Kidney epithelial cell (primary cell): ENCODE measurements at regions not wholly inside any gene's neighbourhood (a gene's known extent, or its start where the extent isn't known, plus 50 kb on each side); places are given as distances from the start of the nearest gene placed in this dataset.

Source experiments
- DNase-seq: peaks from one replicate; pipeline ENCODE4 v3.0.0-alpha.2; 2010; ENCODE audit warnings: low read depth
- H3K27me3 ChIP-seq: 2 replicates; pipeline ENCODE4 v1.6.0; 2011; ENCODE audit warnings: low read length; ENCODE audit not compliant: control insufficient read depth, insufficient read depth
- H3K36me3 ChIP-seq: 2 replicates; pipeline ENCODE4 v1.5.1; 2011; ENCODE audit warnings: low read length; ENCODE audit not compliant: control insufficient read depth, insufficient read depth
- H3K4me3 ChIP-seq: 2 replicates; pipeline ENCODE4 v1.5.1; 2011; ENCODE audit warnings: low read depth, mild to moderate bottlenecking, control low read depth, low read length
- TF ChIP-seq, protein P1 (sequence below): IDR thresholded peaks from 2 replicates; pipeline ENCODE4 v1.5.1; 2011; ENCODE audit warnings: mild to moderate bottlenecking, moderate library complexity, low read length, control low read depth, inconsistent platforms; ENCODE audit not compliant: insufficient read depth, poor library complexity, severe bottlenecking

DNA sequence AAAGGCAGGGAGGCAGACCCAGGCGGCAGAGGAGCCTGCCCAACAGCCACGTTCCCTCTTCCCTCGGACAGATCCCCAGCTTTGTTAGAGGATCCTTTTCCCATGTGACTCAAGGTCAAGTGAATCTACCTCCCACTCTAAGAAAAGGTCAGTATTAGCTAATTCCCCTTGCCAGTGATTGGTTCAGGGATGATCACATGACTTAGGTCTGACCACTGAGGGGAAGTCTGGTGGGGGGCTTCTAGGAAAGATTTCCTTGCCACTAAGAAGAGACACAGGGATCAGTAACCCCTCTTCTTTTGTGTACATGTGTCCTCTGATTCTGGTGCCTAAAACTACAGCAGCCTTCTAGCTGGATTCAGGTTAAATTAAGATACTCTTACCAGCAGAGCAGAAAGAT, 266.3 kb upstream of the NSMCE3 start:
- Histone ChIP-seq H3K36me3 (no peaks in the 10 kb centered on the region), H3K27me3 (no peaks in the 10 kb centered on the region), H3K4me3 (no peak overlapping the region)
- TF ChIP-seq, protein P1, sequence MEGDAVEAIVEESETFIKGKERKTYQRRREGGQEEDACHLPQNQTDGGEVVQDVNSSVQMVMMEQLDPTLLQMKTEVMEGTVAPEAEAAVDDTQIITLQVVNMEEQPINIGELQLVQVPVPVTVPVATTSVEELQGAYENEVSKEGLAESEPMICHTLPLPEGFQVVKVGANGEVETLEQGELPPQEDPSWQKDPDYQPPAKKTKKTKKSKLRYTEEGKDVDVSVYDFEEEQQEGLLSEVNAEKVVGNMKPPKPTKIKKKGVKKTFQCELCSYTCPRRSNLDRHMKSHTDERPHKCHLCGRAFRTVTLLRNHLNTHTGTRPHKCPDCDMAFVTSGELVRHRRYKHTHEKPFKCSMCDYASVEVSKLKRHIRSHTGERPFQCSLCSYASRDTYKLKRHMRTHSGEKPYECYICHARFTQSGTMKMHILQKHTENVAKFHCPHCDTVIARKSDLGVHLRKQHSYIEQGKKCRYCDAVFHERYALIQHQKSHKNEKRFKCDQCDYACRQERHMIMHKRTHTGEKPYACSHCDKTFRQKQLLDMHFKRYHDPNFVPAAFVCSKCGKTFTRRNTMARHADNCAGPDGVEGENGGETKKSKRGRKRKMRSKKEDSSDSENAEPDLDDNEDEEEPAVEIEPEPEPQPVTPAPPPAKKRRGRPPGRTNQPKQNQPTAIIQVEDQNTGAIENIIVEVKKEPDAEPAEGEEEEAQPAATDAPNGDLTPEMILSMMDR: no peak
- DNase-seq: no peak

DNA sequence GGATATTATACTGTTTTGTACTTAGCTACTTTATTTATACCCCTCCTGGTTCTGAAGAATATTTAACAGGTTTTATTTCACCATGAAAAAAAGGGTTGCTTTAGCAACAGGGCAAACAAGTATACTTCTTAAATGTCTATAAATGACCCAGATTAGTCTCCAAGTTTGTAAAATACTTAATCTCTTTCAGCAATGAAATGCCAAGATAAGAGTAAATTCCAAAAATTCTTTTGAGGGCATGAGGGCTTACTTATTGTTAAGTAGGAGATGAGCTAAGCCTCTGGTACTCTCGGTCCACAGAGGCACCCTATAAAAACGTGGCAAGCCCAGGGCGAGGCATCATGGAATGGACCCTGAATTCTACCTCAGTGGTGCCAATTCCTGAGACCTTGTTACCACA, 264.8 kb upstream of the NSMCE3 start:
- DNase-seq: no peak
- Histone ChIP-seq H3K36me3 (no peaks in the 10 kb centered on the region), H3K27me3 (no peaks in the 10 kb centered on the region), H3K4me3 (no peak overlapping the region)
- TF ChIP-seq, protein P1: no peak

DNA sequence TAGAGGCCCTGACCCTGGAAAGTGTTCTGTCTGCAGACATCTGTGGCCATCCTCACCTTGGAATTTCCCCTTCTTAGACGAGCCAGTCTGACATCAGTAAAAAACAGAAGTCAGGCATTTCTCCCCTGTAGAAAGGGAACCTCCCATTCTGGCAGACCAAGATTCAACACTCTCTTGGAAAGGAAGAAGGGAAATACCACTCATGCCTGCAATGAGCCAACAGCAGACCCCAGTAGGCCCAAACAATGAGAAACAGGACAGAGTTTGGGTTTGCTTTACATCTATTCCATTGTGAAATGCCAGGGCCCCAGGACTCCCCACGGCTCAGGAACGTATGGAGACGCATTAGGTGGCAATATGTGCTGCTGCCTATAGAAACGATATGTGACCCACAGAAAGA, 264.0 kb upstream of the NSMCE3 start:
- Histone ChIP-seq H3K4me3 (no peak overlapping the region), H3K36me3 (no peaks in the 10 kb centered on the region), H3K27me3 (no peaks in the 10 kb centered on the region)
- DNase-seq: no peak
- TF ChIP-seq, protein P1: no peak

DNA sequence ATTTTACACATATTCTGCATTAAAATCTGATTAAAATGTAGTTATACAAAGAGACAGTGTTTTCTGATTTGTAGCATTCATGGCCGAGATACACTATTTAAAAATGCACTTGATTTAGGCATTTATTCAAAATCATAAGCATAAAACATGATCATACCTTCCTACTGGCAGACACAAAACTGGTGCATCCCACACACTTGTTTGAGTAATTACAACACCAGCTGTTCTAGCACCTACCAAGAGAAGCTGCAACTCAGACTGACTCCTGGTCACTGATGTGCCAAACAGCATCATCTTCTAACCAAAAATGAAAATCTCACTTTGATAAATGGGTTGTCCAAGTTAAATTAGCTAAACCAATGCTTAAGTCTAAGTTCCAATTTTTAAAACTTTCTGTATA, 262.7 kb upstream of the NSMCE3 start:
- Histone ChIP-seq H3K4me3 (no peak overlapping the region), H3K27me3 (no peaks in the 10 kb centered on the region), H3K36me3 (no peaks in the 10 kb centered on the region)
- TF ChIP-seq, protein P1: no peak
- no peak for DNase-seq

DNA sequence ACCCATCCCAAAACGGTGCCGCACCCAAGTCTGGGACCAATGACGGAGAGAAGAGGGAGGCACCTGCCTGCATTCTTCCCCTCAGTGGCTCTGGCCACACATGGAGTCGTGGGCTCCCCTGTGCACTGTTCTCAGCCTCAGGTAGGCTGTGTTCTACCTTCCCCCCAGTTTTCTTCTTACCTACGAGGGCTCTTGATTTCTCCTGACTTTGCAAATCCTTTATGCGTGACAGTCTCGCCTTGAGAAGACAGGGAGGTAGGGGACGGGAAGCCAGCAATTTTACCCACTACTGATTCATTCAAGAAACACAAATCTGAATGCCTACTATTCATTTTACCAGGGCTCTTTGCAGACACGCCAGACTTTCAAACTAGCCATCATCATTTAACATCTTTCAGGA, 261.3 kb upstream of the NSMCE3 start:
- H3K4me3 ChIP-seq: no peak overlapping the region
- no peaks in the 10 kb centered on the region for H3K27me3 ChIP-seq
- H3K36me3 ChIP-seq: no peaks in the 10 kb centered on the region
- DNase-seq: no peak
- TF ChIP-seq, protein P1: no peak

DNA sequence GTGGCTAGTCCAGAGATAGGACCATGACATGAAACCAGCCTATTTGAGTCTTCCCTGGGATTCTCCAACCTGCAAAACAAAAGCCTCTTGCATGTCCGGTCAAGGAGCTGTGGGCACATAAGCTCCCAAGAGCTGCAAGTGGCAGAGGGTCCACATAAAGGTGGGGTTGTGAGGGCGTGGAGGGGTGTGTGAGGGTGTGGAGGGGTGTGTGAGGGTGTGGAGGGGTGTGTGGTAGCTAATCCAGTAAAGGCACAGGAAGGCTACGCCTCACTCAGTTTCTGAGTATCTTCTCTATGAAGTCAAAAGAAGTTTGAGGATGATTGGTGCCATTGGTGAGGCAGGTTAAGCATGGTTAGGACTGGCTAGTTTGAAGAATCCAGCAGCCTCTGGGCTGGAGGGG, 259.4 kb upstream of the NSMCE3 start:
- Histone ChIP-seq H3K36me3 (no peaks in the 10 kb centered on the region), H3K4me3 (no peak overlapping the region), H3K27me3 (no peaks in the 10 kb centered on the region)
- TF ChIP-seq, protein P1: no peak
- no peak for DNase-seq
